ENCODE measurements at regions not wholly inside any gene's neighbourhood (a gene's known extent, or its start where the extent isn't known, plus 50 kb on each side); places are given as distances from the start of the nearest gene placed in this dataset.

- TF ChIP-seq CHD7 (IDR thresholded peaks at IDR 0.05; ENCODE audit: insufficient replicate concordance, low read length) (no peak), GABPA (IDR thresholded peaks at IDR 0.05; ENCODE audit: borderline replicate concordance, insufficient read depth, low read length) (no peak), ATF2 (IDR thresholded peaks at IDR 0.05; ENCODE audit: low read length) (no peak), POU5F1 (IDR thresholded peaks at IDR 0.05; ENCODE audit: low read depth, low read length) (no peak), SP1 (IDR thresholded peaks at IDR 0.05; ENCODE audit: low read depth, low read length) (no peak)
Observed at GRCh38 chr15:87744815-87745214, 511.7 kb downstream of the NTRK3 start (continued).
